ENCODE measurements at regions not wholly inside any gene's neighbourhood (a gene's known extent, or its start where the extent isn't known, plus 50 kb on each side); places are given as distances from the start of the nearest gene placed in this dataset.
"Not testable (repeated sequence)": the region's sequence is repeated elsewhere in the genome, so short reads cannot be mapped to it uniquely, and the experiment has no call there.

GRCh38 chrX:120726294-120726693 is 96.4 kb upstream of the C1GALT1C1 start:
- no peak overlapping the region for H3K4me3 ChIP-seq (ENCODE audit: low read length in 3 of 3)
- FAIRE-seq: no peak
- H3K9ac ChIP-seq (ENCODE audit: low read length in 3 of 3): no peak overlapping the region
- DNase-seq: no peak
- H3K27ac ChIP-seq (ENCODE audit: low read depth in 2 of 2, low read length in 2 of 2): no peak overlapping the region
- no peaks in the 10 kb centered on the region for H3K9me3 ChIP-seq (ENCODE audit: control insufficient read depth in 2 of 3, insufficient read depth in 1 of 3, low read length in 3 of 3)
- intact Hi-C loops (cut with DNase I): no loop called here
- no peaks in the 10 kb centered on the region for H3K4me1 ChIP-seq (ENCODE audit: control insufficient read depth in 2 of 3, insufficient read depth in 2 of 3, low read depth in 1 of 3, low read length in 3 of 3)
- TF ChIP-seq, protein P1, sequence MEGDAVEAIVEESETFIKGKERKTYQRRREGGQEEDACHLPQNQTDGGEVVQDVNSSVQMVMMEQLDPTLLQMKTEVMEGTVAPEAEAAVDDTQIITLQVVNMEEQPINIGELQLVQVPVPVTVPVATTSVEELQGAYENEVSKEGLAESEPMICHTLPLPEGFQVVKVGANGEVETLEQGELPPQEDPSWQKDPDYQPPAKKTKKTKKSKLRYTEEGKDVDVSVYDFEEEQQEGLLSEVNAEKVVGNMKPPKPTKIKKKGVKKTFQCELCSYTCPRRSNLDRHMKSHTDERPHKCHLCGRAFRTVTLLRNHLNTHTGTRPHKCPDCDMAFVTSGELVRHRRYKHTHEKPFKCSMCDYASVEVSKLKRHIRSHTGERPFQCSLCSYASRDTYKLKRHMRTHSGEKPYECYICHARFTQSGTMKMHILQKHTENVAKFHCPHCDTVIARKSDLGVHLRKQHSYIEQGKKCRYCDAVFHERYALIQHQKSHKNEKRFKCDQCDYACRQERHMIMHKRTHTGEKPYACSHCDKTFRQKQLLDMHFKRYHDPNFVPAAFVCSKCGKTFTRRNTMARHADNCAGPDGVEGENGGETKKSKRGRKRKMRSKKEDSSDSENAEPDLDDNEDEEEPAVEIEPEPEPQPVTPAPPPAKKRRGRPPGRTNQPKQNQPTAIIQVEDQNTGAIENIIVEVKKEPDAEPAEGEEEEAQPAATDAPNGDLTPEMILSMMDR (IDR thresholded peaks at IDR 0.05; ENCODE audit: borderline replicate concordance, extremely low read depth, insufficient read depth): no peak
- no peaks in the 10 kb centered on the region for H3K27me3 ChIP-seq (ENCODE audit: control insufficient read depth, insufficient read depth, low read length)
- no peaks in the 10 kb centered on the region for H3K36me3 ChIP-seq (ENCODE audit: control insufficient read depth in 2 of 3, insufficient read depth in 3 of 3, low read length in 3 of 3)

GRCh38 chrX:120725874-120726273 is 96.0 kb upstream of the C1GALT1C1 start:
- no peak for DNase-seq
- TF ChIP-seq, protein P1 (IDR thresholded peaks at IDR 0.05; ENCODE audit: borderline replicate concordance, extremely low read depth, insufficient read depth): no peak
- Histone ChIP-seq H3K27ac (ENCODE audit: low read depth in 2 of 2, low read length in 2 of 2) (no peak overlapping the region), H3K27me3 (ENCODE audit: control insufficient read depth, insufficient read depth, low read length) (no peaks in the 10 kb centered on the region), H3K9me3 (ENCODE audit: control insufficient read depth in 2 of 3, insufficient read depth in 1 of 3, low read length in 3 of 3) (no peaks in the 10 kb centered on the region), H3K36me3 (ENCODE audit: control insufficient read depth in 2 of 3, insufficient read depth in 3 of 3, low read length in 3 of 3) (no peaks in the 10 kb centered on the region), H3K4me1 (ENCODE audit: control insufficient read depth in 2 of 3, insufficient read depth in 2 of 3, low read depth in 1 of 3, low read length in 3 of 3) (no peaks in the 10 kb centered on the region), H3K4me3 (ENCODE audit: low read length in 3 of 3) (no peak overlapping the region), H3K9ac (ENCODE audit: low read length in 3 of 3) (no peak overlapping the region)
- intact Hi-C loops (cut with DNase I): no loop called here
- no peak for FAIRE-seq

- no peaks in the 10 kb centered on the region for H3K9me3 ChIP-seq (ENCODE audit: control insufficient read depth in 2 of 3, insufficient read depth in 1 of 3, low read length in 3 of 3)
- FAIRE-seq: no peak
- H3K27me3 ChIP-seq (ENCODE audit: control insufficient read depth, insufficient read depth, low read length): no peaks in the 10 kb centered on the region
- no peaks in the 10 kb centered on the region for H3K36me3 ChIP-seq (ENCODE audit: control insufficient read depth in 2 of 3, insufficient read depth in 3 of 3, low read length in 3 of 3)
- H3K4me3 ChIP-seq (ENCODE audit: low read length in 3 of 3): no peak overlapping the region
- DNase-seq: no peak
- TF ChIP-seq, protein P1 (IDR thresholded peaks at IDR 0.05; ENCODE audit: borderline replicate concordance, extremely low read depth, insufficient read depth): no peak
- no peaks in the 10 kb centered on the region for H3K4me1 ChIP-seq (ENCODE audit: control insufficient read depth in 2 of 3, insufficient read depth in 2 of 3, low read depth in 1 of 3, low read length in 3 of 3)
- H3K9ac ChIP-seq (ENCODE audit: low read length in 3 of 3): no peak overlapping the region
- intact Hi-C loops (cut with DNase I): no loop called here
- no peak overlapping the region for H3K27ac ChIP-seq (ENCODE audit: low read depth in 2 of 2, low read length in 2 of 2)
Measured at GRCh38 chrX:120719622-120720021, 89.8 kb upstream of the C1GALT1C1 start.

GRCh38 chrX:120718969-120719368 is 89.1 kb upstream of the C1GALT1C1 start:
- DNase-seq (no peak), FAIRE-seq (no peak)
- Histone ChIP-seq H3K9me3 (ENCODE audit: control insufficient read depth in 2 of 3, insufficient read depth in 1 of 3, low read length in 3 of 3) (no peaks in the 10 kb centered on the region), H3K4me1 (ENCODE audit: control insufficient read depth in 2 of 3, insufficient read depth in 2 of 3, low read depth in 1 of 3, low read length in 3 of 3) (no peaks in the 10 kb centered on the region), H3K4me3 (ENCODE audit: low read length in 3 of 3) (no peak overlapping the region), H3K27me3 (ENCODE audit: control insufficient read depth, insufficient read depth, low read length) (no peaks in the 10 kb centered on the region), H3K36me3 (ENCODE audit: control insufficient read depth in 2 of 3, insufficient read depth in 3 of 3, low read length in 3 of 3) (no peaks in the 10 kb centered on the region), H3K9ac (ENCODE audit: low read length in 3 of 3) (no peak overlapping the region), H3K27ac (ENCODE audit: low read depth in 2 of 2, low read length in 2 of 2) (no peak overlapping the region)
- intact Hi-C loops (cut with DNase I): no loop called here
- TF ChIP-seq, protein P1 (IDR thresholded peaks at IDR 0.05; ENCODE audit: borderline replicate concordance, extremely low read depth, insufficient read depth): no peak

- intact Hi-C loops (cut with DNase I); DNase-seq; H3K9me3 ChIP-seq (ENCODE audit: control insufficient read depth in 2 of 3, insufficient read depth in 1 of 3, low read length in 3 of 3); H3K9ac ChIP-seq (ENCODE audit: low read length in 3 of 3); H3K36me3 ChIP-seq (ENCODE audit: control insufficient read depth in 2 of 3, insufficient read depth in 3 of 3, low read length in 3 of 3); H3K4me3 ChIP-seq (ENCODE audit: low read length in 3 of 3); FAIRE-seq; H3K27me3 ChIP-seq (ENCODE audit: control insufficient read depth, insufficient read depth, low read length); H3K4me1 ChIP-seq (ENCODE audit: control insufficient read depth in 2 of 3, insufficient read depth in 2 of 3, low read depth in 1 of 3, low read length in 3 of 3); H3K27ac ChIP-seq (ENCODE audit: low read depth in 2 of 2, low read length in 2 of 2): not testable (repeated sequence)
Measured at GRCh38 chrX:120702337-120702736, 72.5 kb upstream of the C1GALT1C1 start.
